ENCODE measurements at regions not wholly inside any gene's neighbourhood (a gene's known extent, or its start where the extent isn't known, plus 50 kb on each side); places are given as distances from the start of the nearest gene placed in this dataset.

GRCh38 chr6:55643861-55644260 is 64.9 kb upstream of the HMGCLL1 start:
- DNase-seq (ENCODE audit: low read depth in 1 of 2, low spot score in 1 of 2) (no peak), FAIRE-seq (no peak), ATAC-seq (no peak)
- Histone ChIP-seq H3K9me3 (no peaks in the 10 kb centered on the region; the same call in 2 of the 3 replicates), H3K4me3 (no peak overlapping the region), H3K4me1 (no peaks in the 10 kb centered on the region), H3K27ac (no peak overlapping the region), H3K4me2 (no peak overlapping the region)
- TF ChIP-seq GATA3 (IDR thresholded peaks at IDR 0.05; ENCODE audit: borderline replicate concordance) (no peak), NPAS2 (CRISPR knock-in tag; IDR thresholded peaks at IDR 0.05; ENCODE audit: borderline replicate concordance) (no peak), CHD4 (IDR thresholded peaks at IDR 0.05; ENCODE audit: borderline replicate concordance) (no peak), JUNB (IDR thresholded peaks at IDR 0.05) (no peak), EHMT2 (IDR thresholded peaks at IDR 0.05; ENCODE audit: low read depth) (no peak), BHLHE40 (IDR thresholded peaks at IDR 0.05; ENCODE audit: low read depth, low read length) (no peak), ZNF302 (CRISPR knock-in tag; IDR thresholded peaks at IDR 0.05) (no peak), JUN (IDR thresholded peaks at IDR 0.05) (no peak), FOSL2 (IDR thresholded peaks at IDR 0.05) (no peak), FOSL2 (CRISPR knock-in tag; IDR thresholded peaks at IDR 0.05) (no peak), RARB (CRISPR knock-in tag; IDR thresholded peaks at IDR 0.05) (no peak), TP53 (CRISPR knock-in tag; IDR thresholded peaks at IDR 0.05) (no peak), CBX8 (IDR thresholded peaks at IDR 0.05) (no peak), ZC3H11A (IDR thresholded peaks at IDR 0.05) (no peak), KDM5A (IDR thresholded peaks at IDR 0.05) (no peak), CEBPB (IDR thresholded peaks at IDR 0.05) (no peak), FOXS1 (CRISPR knock-in tag; IDR thresholded peaks at IDR 0.05) (no peak), PBX3 (IDR thresholded peaks at IDR 0.05) (no peak), HEYL (CRISPR knock-in tag; IDR thresholded peaks at IDR 0.05) (no peak), TFCP2L1 (CRISPR knock-in tag; IDR thresholded peaks at IDR 0.05) (no peak)
- TF ChIP-seq, protein P1, sequence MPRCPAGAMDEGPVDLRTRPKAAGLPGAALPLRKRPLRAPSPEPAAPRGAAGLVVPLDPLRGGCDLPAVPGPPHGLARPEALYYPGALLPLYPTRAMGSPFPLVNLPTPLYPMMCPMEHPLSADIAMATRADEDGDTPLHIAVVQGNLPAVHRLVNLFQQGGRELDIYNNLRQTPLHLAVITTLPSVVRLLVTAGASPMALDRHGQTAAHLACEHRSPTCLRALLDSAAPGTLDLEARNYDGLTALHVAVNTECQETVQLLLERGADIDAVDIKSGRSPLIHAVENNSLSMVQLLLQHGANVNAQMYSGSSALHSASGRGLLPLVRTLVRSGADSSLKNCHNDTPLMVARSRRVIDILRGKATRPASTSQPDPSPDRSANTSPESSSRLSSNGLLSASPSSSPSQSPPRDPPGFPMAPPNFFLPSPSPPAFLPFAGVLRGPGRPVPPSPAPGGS (IDR thresholded peaks at IDR 0.05): no peak
- ChIA-PET CTCF (no interaction called here), POLR2A (no interaction called here)

DNA sequence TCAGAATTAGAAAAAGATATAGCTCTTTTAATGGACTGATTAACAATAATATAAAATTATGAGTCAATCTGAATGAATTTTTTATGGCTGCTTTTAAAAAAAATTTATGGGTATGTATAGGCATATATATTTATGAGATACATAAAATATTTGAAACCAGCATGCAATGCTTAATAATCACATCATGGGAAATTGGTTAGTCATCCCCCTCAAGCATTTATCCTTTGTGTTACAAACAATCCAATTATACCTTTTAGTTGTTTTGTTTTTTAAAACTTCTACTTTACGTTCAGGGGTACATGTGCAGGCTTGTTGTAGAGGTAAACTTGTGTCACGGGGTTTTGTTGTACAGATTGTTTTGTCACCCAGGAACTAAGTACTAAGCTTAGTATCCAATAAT is 63.4 kb upstream of the HMGCLL1 start:
- ATAC-seq: no peak
- CTCF ChIA-PET: no interaction called here
- H3K9me3 ChIP-seq: no peaks in the 10 kb centered on the region; the same call in 2 of the 3 replicates
- TF ChIP-seq RAD21 (conservative IDR thresholded peaks at IDR 0.05 in 1 of 2, IDR thresholded peaks at IDR 0.05 in 1 of 2): no peak
- TF ChIP-seq HOXB5 (CRISPR knock-in tag; IDR thresholded peaks at IDR 0.05): no peak
- TF ChIP-seq HOXA7 (CRISPR knock-in tag; IDR thresholded peaks at IDR 0.05): no peak
- TF ChIP-seq ZSCAN20 (CRISPR knock-in tag; IDR thresholded peaks at IDR 0.05): no peak
- TF ChIP-seq, protein P1 (IDR thresholded peaks at IDR 0.05): no peak
- no peak overlapping the region for H3K27ac ChIP-seq
- H3K4me1 ChIP-seq: peaks cover 3% of the 10 kb centered on the region; the same call in 2 of the 3 replicates
- POLR2A ChIA-PET: no interaction called here
- no peak for FAIRE-seq
- H3K4me2 ChIP-seq: no peak overlapping the region
- no peak for DNase-seq (ENCODE audit: low read depth in 1 of 2, low spot score in 1 of 2)
- 85% methylated on average over 2 of the region's 2 CpGs for WGBS (ENCODE audit: missing lambda C conversion rate)
- H3K4me3 ChIP-seq: no peak overlapping the region
